HEK293 (cell line): ENCODE measurements at regions not wholly inside any gene's neighbourhood (a gene's known extent, or its start where the extent isn't known, plus 50 kb on each side); places are given as distances from the start of the nearest gene placed in this dataset.

Source experiments
- CTCF ChIA-PET: fragments of 350-600 bp; formaldehyde crosslinking; extraction: SDS; loops from one replicate; lab custom pipeline; 2021; ENCODE audit warnings: antibody characterized with exemption; lab: Yijun Ruan, JAX
- POLR2A ChIA-PET: fragments of 300-600 bp; formaldehyde crosslinking; extraction: SDS; loops from one replicate; lab custom pipeline; 2020; ENCODE audit warnings: antibody characterized with exemption, inconsistent platforms; lab: Yijun Ruan, JAX
- H3K27ac ChIP-seq: fragments of 200-500 bp; sonication (Bioruptor generic); 2 replicates; pipeline ENCODE4 v1.5.1; 2014; ENCODE audit warnings: low read depth, low read length, control low read depth, inconsistent platforms; ENCODE audit errors: extremely low read depth
- H3K36me3 ChIP-seq, 2 experiments: fragments of 200-500 bp in 1 of 2; sonication (Bioruptor generic) in 1 of 2; 1 replicate in 1 of 2; 2 replicates in 1 of 2; pipeline ENCODE4 v1.5.1; 2014 to 2017; ENCODE audit warnings: inconsistent platforms in 2 of 2, low read length in 2 of 2; ENCODE audit not compliant: control insufficient read depth in 2 of 2, insufficient read depth in 1 of 2
- H3K4me1 ChIP-seq: fragments of 200-500 bp; sonication (Bioruptor generic); 2 replicates; pipeline ENCODE4 v1.5.1; 2014; ENCODE audit warnings: mild to moderate bottlenecking, low read length, inconsistent platforms; ENCODE audit not compliant: control insufficient read depth, insufficient read depth
- H3K4me3 ChIP-seq: 2 replicates; pipeline ENCODE4 v1.5.1; 2011; ENCODE audit warnings: low read depth, mild to moderate bottlenecking, control low read depth, low read length, moderate library complexity
- H3K9me3 ChIP-seq: fragments of 200-500 bp; sonication (Bioruptor generic); 2 replicates; pipeline ENCODE4 v1.5.1; 2014; ENCODE audit warnings: low read depth, low read length, inconsistent platforms; ENCODE audit not compliant: control insufficient read depth, insufficient read depth
- FEZF1 ChIP-seq: fragments of 450-650 bp; formaldehyde crosslinking; IDR thresholded peaks from 2 replicates; pipeline ENCODE4 v1.5.1; 2016; ENCODE audit warnings: missing biosample characterization, missing genetic modification characterization
- HIC1 ChIP-seq: fragments of 450-650 bp; formaldehyde crosslinking; IDR thresholded peaks from 2 replicates; pipeline ENCODE4 v1.5.1; 2016; ENCODE audit warnings: missing biosample characterization, missing genetic modification characterization
- RBAK ChIP-seq: fragments of 450-650 bp; formaldehyde crosslinking; IDR thresholded peaks from 2 replicates; pipeline ENCODE4 v1.5.1; 2016; ENCODE audit warnings: missing biosample characterization, missing genetic modification characterization
- SCRT1 ChIP-seq: fragments of 450-650 bp; formaldehyde crosslinking; IDR thresholded peaks from 2 replicates; pipeline ENCODE4 v1.5.1; 2016; ENCODE audit warnings: missing biosample characterization, missing genetic modification characterization, borderline replicate concordance
- SP3 ChIP-seq: fragments of 450-650 bp; formaldehyde crosslinking; IDR thresholded peaks from 2 replicates; pipeline ENCODE4 v1.5.1; 2016; ENCODE audit warnings: missing biosample characterization, missing genetic modification characterization
- ZBTB20 ChIP-seq: fragments of 450-650 bp; formaldehyde crosslinking; IDR thresholded peaks from 2 replicates; pipeline ENCODE4 v1.5.1; 2016; ENCODE audit warnings: missing biosample characterization, missing genetic modification characterization
- ZEB2 ChIP-seq: fragments of 450-650 bp; formaldehyde crosslinking; IDR thresholded peaks from 2 replicates; pipeline ENCODE4 v1.5.1; 2016; ENCODE audit warnings: missing biosample characterization, missing genetic modification characterization
- ZIC2 ChIP-seq: fragments of 450-650 bp; formaldehyde crosslinking; IDR thresholded peaks from 2 replicates; pipeline ENCODE4 v1.5.1; 2016; ENCODE audit warnings: missing biosample characterization, missing genetic modification characterization
- ZNF146 ChIP-seq: fragments of 450-650 bp; formaldehyde crosslinking; IDR thresholded peaks from 2 replicates; pipeline ENCODE4 v1.5.1; 2016; ENCODE audit warnings: missing biosample characterization, missing genetic modification characterization
- ZNF155 ChIP-seq: fragments of 450-650 bp; formaldehyde crosslinking; IDR thresholded peaks from 2 replicates; pipeline ENCODE4 v1.5.1; 2016; ENCODE audit warnings: missing biosample characterization, missing genetic modification characterization
- ZNF248 ChIP-seq: fragments of 450-650 bp; formaldehyde crosslinking; IDR thresholded peaks from 2 replicates; pipeline ENCODE4 v1.5.1; 2017; ENCODE audit warnings: missing biosample characterization, missing genetic modification characterization
- ZNF416 ChIP-seq: fragments of 450-650 bp; formaldehyde crosslinking; IDR thresholded peaks from 2 replicates; pipeline ENCODE4 v1.5.1; 2016; ENCODE audit warnings: missing biosample characterization, missing genetic modification characterization
- ZNF423 ChIP-seq: fragments of 450-650 bp; formaldehyde crosslinking; IDR thresholded peaks from 2 replicates; pipeline ENCODE4 v1.5.1; 2016; ENCODE audit warnings: missing biosample characterization, missing genetic modification characterization
- ZNF433 ChIP-seq: fragments of 450-650 bp; formaldehyde crosslinking; IDR thresholded peaks from 2 replicates; pipeline ENCODE4 v1.5.1; 2016; ENCODE audit warnings: missing biosample characterization, missing genetic modification characterization, low read depth
- ZNF48 ChIP-seq: fragments of 450-650 bp; formaldehyde crosslinking; IDR thresholded peaks from 2 replicates; pipeline ENCODE4 v1.5.1; 2016; ENCODE audit warnings: missing biosample characterization, missing genetic modification characterization
- ZNF501 ChIP-seq: fragments of 450-650 bp; formaldehyde crosslinking; IDR thresholded peaks from 2 replicates; pipeline ENCODE4 v1.5.1; 2016; ENCODE audit warnings: missing biosample characterization, missing genetic modification characterization
- ZNF514 ChIP-seq: fragments of 450-650 bp; formaldehyde crosslinking; IDR thresholded peaks from 2 replicates; pipeline ENCODE4 v1.5.1; 2016; ENCODE audit warnings: missing biosample characterization, missing genetic modification characterization
- ZNF521 ChIP-seq: fragments of 450-650 bp; formaldehyde crosslinking; IDR thresholded peaks from 2 replicates; pipeline ENCODE4 v1.5.1; 2017; ENCODE audit warnings: missing biosample characterization, mild to moderate bottlenecking, missing genetic modification characterization
- ZNF585B ChIP-seq: fragments of 450-650 bp; formaldehyde crosslinking; IDR thresholded peaks from 2 replicates; pipeline ENCODE4 v1.5.1; 2016; ENCODE audit warnings: missing biosample characterization, missing genetic modification characterization
- ZNF624 ChIP-seq: fragments of 450-650 bp; formaldehyde crosslinking; IDR thresholded peaks from 2 replicates; pipeline ENCODE4 v1.5.1; 2017; ENCODE audit warnings: missing biosample characterization, missing genetic modification characterization
- ZNF664 ChIP-seq: fragments of 450-650 bp; formaldehyde crosslinking; IDR thresholded peaks from 2 replicates; pipeline ENCODE4 v1.5.1; 2016; ENCODE audit warnings: missing biosample characterization, missing genetic modification characterization
- ZNF677 ChIP-seq: fragments of 450-650 bp; IDR thresholded peaks from 2 replicates; pipeline ENCODE4 v1.5.0; 2018; ENCODE audit warnings: missing biosample characterization, mild to moderate bottlenecking, missing genetic modification characterization, moderate library complexity
- ZNF701 ChIP-seq: fragments of 450-650 bp; formaldehyde crosslinking; IDR thresholded peaks from 2 replicates; pipeline ENCODE4 v1.5.1; 2016; ENCODE audit warnings: missing biosample characterization, missing genetic modification characterization
- TF ChIP-seq, protein P1 (sequence below): sonication (generic); formaldehyde crosslinking; IDR thresholded peaks from 2 replicates; pipeline ENCODE4 v1.8.1; 2022; ENCODE audit warnings: mild to moderate bottlenecking, moderate library complexity, missing genetic modification reagents
- TF ChIP-seq, protein P2 (sequence below): fragments of 450-650 bp; formaldehyde crosslinking; IDR thresholded peaks from 2 replicates; pipeline ENCODE4 v1.5.1; 2017; ENCODE audit warnings: missing biosample characterization, missing genetic modification characterization
- TF ChIP-seq, protein P3 (sequence below): fragments of 450-650 bp; formaldehyde crosslinking; IDR thresholded peaks from 2 replicates; pipeline ENCODE4 v1.5.1; 2016; ENCODE audit warnings: missing biosample characterization, missing genetic modification characterization

GRCh38 chr9:87267251-87268070 lies 230.2 kb upstream of the DAPK1 start (continued):
- TF ChIP-seq, protein P1, sequence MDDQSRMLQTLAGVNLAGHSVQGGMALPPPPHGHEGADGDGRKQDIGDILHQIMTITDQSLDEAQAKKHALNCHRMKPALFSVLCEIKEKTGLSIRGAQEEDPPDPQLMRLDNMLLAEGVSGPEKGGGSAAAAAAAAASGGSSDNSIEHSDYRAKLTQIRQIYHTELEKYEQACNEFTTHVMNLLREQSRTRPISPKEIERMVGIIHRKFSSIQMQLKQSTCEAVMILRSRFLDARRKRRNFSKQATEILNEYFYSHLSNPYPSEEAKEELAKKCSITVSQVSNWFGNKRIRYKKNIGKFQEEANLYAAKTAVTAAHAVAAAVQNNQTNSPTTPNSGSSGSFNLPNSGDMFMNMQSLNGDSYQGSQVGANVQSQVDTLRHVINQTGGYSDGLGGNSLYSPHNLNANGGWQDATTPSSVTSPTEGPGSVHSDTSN, result no peak

DNA sequence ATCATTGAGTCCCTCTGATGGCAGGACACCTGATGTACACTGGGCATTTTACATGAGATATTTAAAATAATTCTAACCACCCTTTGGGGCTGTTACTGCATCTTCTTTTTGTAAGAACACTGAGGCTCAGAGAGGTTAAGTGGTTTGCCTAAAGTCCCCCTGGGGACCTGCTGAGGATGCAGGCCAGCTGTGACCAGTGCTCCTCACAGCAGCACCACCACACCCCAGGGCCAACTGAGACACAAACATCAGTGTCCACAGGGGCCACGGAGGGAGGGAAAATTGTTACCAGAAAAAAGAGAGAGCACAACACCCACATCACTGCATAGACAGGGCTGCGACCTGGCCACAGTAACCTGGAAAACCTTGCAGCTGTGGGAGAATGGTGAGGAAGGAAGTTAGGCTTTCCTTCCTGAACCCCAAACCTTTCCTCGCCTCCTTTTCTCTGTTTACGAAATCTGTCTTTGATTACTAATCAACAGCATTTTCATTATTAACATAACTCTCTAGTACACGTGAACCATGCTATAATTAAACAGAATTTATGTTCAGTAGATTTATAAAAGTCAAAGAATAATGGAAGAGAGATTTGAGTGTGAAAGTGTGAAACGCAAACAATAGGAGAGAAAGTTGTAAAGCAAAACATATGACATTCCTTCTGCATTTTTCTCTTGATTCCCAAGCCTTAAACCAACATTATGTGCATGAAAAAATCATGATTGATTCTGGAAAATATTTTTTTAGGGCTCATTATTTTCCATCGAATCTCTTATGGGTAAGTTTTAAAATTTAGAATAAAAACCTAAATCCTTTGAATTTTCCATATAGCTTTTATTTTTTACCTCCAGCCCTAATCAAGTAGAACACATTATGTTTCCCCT lies 228.1 kb upstream of the DAPK1 start:
- TF ChIP-seq ZNF416 (tag by site-specific recombination) (no peak), ZNF155 (tag by site-specific recombination) (no peak), ZIC2 (tag by site-specific recombination) (peak; percentile 45; the same call in 1 of the 2 replicates), ZNF248 (tag by site-specific recombination) (no peak), ZEB2 (tag by site-specific recombination) (no peak)
- ChIA-PET CTCF (interaction anchor here (0.9 kb wide), 1 partner anchor 783 kb away, joined by 5 read pairs; no protein-coding TSS in a partner anchor), POLR2A (no interaction called here)
- peaks cover 3% of the 10 kb centered on the region; the same call in 1 of the 2 replicates for H3K4me1 ChIP-seq
- H3K4me3 ChIP-seq, result no peak overlapping the region
- H3K36me3 ChIP-seq, result no peaks in the 10 kb centered on the region
- H3K27ac ChIP-seq, result no peak overlapping the region
- H3K9me3 ChIP-seq, result no peaks in the 10 kb centered on the region

DNA sequence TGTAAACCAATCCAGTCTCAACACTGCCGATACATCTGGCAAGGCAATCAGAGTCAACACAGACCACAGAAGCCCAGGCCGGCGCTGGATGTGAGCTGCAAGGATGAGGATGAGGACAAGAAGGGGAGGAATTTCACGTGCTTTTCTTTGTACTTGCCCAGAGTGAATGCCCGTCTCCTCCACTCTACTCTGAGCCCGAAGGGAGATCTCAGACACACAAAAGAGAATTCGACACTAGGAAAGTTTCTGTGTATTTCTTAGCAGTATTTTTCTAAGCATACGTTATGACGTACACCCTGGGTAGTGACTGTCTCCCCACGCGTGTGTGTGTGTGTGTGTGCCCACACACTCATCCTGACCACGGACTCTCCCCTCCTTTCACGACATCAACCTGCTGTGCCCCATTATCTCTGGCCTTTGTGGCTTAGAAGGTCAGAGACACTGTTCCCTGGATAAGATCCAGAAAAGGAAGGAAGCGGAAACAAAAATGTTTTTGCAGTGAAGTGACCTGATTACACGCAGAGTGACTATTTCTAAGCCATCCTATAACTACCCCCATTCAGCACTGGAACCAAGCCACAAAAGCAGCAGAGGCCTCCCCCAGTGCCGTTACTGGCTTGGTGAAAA lies 227.3 kb upstream of the DAPK1 start:
- Histone ChIP-seq H3K4me3 (no peak overlapping the region), H3K4me1 (peaks cover 3% of the 10 kb centered on the region; the same call in 1 of the 2 replicates), H3K36me3 (no peaks in the 10 kb centered on the region), H3K9me3 (no peaks in the 10 kb centered on the region), H3K27ac (no peak overlapping the region; the same call in 1 of the 2 replicates)
- CTCF ChIA-PET, result interaction anchor here (0.9 kb wide), 1 partner anchor 784 kb away, joined by 5 read pairs; no protein-coding TSS in a partner anchor
- POLR2A ChIA-PET, result no interaction called here
- TF ChIP-seq ZNF677 (tag by site-specific recombination) (no peak), RBAK (tag by site-specific recombination) (no peak), ZNF501 (no peak; the same call in 1 of the 2 replicates), ZNF48 (tag by site-specific recombination) (no peak), ZNF664 (tag by site-specific recombination) (0 out of 2 replicates have a peak, but pooled peaks have one; percentile 3), HIC1 (tag by site-specific recombination) (0 out of 2 replicates have a peak, but pooled peaks have one; percentile 45), ZNF701 (no peak), SCRT1 (no peak), ZNF521 (no peak), ZBTB20 (0 out of 2 replicates have a peak, but pooled peaks have one; percentile 33), SP3 (no peak), FEZF1 (tag by site-specific recombination) (peak; percentile 57), ZNF514 (no peak), ZNF433 (tag by site-specific recombination) (no peak), ZNF146 (tag by site-specific recombination) (no peak), ZNF423 (tag by site-specific recombination) (no peak), ZNF585B (tag by site-specific recombination) (no peak), ZNF624 (tag by site-specific recombination) (no peak)
- TF ChIP-seq, protein P2, sequence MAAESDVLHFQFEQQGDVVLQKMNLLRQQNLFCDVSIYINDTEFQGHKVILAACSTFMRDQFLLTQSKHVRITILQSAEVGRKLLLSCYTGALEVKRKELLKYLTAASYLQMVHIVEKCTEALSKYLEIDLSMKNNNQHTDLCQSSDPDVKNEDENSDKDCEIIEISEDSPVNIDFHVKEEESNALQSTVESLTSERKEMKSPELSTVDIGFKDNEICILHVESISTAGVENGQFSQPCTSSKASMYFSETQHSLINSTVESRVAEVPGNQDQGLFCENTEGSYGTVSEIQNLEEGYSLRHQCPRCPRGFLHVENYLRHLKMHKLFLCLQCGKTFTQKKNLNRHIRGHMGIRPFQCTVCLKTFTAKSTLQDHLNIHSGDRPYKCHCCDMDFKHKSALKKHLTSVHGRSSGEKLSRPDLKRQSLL, result no peak
- TF ChIP-seq, protein P3, sequence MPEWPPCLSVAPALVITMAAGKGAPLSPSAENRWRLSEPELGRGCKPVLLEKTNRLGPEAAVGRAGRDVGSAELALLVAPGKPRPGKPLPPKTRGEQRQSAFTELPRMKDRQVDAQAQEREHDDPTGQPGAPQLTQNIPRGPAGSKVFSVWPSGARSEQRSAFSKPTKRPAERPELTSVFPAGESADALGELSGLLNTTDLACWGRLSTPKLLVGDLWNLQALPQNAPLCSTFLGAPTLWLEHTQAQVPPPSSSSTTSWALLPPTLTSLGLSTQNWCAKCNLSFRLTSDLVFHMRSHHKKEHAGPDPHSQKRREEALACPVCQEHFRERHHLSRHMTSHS (tag by site-specific recombination), result no peak
